ENCODE measurements at regions not wholly inside any gene's neighbourhood (a gene's known extent, or its start where the extent isn't known, plus 50 kb on each side); places are given as distances from the start of the nearest gene placed in this dataset.

DNA sequence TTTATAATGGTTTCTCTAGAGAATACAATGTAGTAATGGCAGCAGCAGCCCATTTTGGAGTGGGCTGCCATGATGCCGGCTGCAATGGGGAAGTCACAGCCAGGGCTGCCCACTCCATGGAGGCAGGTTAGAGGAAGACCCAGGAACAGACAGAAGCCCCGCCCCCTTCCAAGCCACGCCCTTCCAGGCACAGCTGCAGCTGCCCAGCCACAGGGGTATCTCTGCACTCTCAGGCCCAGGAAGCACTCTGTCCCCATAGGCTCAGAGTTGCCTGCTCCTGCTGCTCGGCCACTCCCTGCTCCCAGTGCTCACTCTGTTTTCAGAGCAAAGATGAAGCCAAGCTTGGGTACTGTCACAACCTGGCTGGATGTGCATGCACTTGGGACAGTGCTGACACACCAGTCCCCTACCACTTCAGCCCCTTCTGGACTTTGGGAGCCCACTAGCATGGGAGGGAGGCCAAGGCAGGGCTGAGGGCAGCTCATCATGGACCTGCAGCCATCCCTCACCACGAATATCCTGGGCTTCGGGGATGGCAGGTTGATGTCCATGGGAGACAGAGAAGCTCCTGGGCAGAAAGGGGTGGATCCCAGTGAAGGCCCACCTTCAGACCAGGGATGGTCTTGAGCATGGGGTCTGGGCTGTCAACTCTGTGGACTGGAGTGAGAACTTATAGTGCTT, 1224.2 kb downstream of the SLITRK5 start:
- Histone ChIP-seq H3K9ac (ENCODE audit: low read length) (no peak overlapping the region), H3K27ac (ENCODE audit: low read depth, low read length) (no peak overlapping the region), H3K4me2 (ENCODE audit: low read depth, low read length, poor library complexity, severe bottlenecking) (no peak overlapping the region), H3K79me2 (ENCODE audit: insufficient read depth, low read length) (no peaks in the 10 kb centered on the region), H3K4me3 (ENCODE audit: insufficient read depth, low read length, poor library complexity, severe bottlenecking) (no peak overlapping the region), H3K9me2 (replicated peaks; ENCODE audit: insufficient read depth, low read length) (no peaks in the 10 kb centered on the region), H2AFZ (ENCODE audit: low read depth, low read length, severe bottlenecking) (no peak overlapping the region), H3F3A (ENCODE audit: insufficient read depth) (no peaks in the 10 kb centered on the region), H3K36me3 (ENCODE audit: low read length) (no peaks in the 10 kb centered on the region), H3K27me3 (ENCODE audit: low read length) (no peaks in the 10 kb centered on the region), H4K20me1 (ENCODE audit: low read depth, low read length) (no peaks in the 10 kb centered on the region), H3K9me3 (ENCODE audit: insufficient read depth, low read length) (no peaks in the 10 kb centered on the region)
- no peak for TF ChIP-seq EZH2phosphoT487 (conservative IDR thresholded peaks at IDR 0.05; ENCODE audit: low read length)
- TF ChIP-seq, protein P1, sequence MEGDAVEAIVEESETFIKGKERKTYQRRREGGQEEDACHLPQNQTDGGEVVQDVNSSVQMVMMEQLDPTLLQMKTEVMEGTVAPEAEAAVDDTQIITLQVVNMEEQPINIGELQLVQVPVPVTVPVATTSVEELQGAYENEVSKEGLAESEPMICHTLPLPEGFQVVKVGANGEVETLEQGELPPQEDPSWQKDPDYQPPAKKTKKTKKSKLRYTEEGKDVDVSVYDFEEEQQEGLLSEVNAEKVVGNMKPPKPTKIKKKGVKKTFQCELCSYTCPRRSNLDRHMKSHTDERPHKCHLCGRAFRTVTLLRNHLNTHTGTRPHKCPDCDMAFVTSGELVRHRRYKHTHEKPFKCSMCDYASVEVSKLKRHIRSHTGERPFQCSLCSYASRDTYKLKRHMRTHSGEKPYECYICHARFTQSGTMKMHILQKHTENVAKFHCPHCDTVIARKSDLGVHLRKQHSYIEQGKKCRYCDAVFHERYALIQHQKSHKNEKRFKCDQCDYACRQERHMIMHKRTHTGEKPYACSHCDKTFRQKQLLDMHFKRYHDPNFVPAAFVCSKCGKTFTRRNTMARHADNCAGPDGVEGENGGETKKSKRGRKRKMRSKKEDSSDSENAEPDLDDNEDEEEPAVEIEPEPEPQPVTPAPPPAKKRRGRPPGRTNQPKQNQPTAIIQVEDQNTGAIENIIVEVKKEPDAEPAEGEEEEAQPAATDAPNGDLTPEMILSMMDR (IDR thresholded peaks at IDR 0.05; ENCODE audit: insufficient read depth, low read length, poor library complexity, severe bottlenecking) = no peak

DNA sequence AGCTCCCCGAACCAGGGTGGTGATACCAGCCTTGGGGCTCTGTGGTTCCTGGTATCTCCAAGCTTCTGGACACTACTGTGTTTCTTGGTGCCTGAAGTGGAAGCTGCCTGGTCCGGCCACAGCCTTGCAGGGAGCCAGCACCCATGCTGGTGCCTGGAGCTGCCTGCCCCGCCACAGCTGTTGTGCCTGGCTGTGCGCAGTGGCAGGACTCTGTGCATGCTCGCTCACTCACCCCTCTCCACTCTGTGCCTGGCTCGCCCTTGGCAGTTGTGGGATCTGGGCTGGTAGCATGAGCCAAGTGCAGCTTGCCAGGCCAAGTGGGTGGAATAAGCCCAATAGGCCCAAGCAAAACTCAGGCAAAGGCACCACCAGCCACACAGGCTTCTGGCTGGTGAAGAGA, 1225.3 kb downstream of the SLITRK5 start:
- TF ChIP-seq EZH2phosphoT487 (conservative IDR thresholded peaks at IDR 0.05; ENCODE audit: low read length) = no peak
- TF ChIP-seq, protein P1 (IDR thresholded peaks at IDR 0.05; ENCODE audit: insufficient read depth, low read length, poor library complexity, severe bottlenecking) = no peak
- H3K9me2 ChIP-seq (replicated peaks; ENCODE audit: insufficient read depth, low read length) = no peaks in the 10 kb centered on the region
- H2AFZ ChIP-seq (ENCODE audit: low read depth, low read length, severe bottlenecking) = no peak overlapping the region
- no peaks in the 10 kb centered on the region for H3K9me3 ChIP-seq (ENCODE audit: insufficient read depth, low read length)
- H4K20me1 ChIP-seq (ENCODE audit: low read depth, low read length) = no peaks in the 10 kb centered on the region
- no peak overlapping the region for H3K27ac ChIP-seq (ENCODE audit: low read depth, low read length)
- no peaks in the 10 kb centered on the region for H3F3A ChIP-seq (ENCODE audit: insufficient read depth)
- no peaks in the 10 kb centered on the region for H3K27me3 ChIP-seq (ENCODE audit: low read length)
- H3K79me2 ChIP-seq (ENCODE audit: insufficient read depth, low read length) = no peaks in the 10 kb centered on the region
- H3K4me3 ChIP-seq (ENCODE audit: insufficient read depth, low read length, poor library complexity, severe bottlenecking) = no peak overlapping the region
- no peak overlapping the region for H3K4me2 ChIP-seq (ENCODE audit: low read depth, low read length, poor library complexity, severe bottlenecking)
- no peak overlapping the region for H3K9ac ChIP-seq (ENCODE audit: low read length)
- H3K36me3 ChIP-seq (ENCODE audit: low read length) = no peaks in the 10 kb centered on the region

DNA sequence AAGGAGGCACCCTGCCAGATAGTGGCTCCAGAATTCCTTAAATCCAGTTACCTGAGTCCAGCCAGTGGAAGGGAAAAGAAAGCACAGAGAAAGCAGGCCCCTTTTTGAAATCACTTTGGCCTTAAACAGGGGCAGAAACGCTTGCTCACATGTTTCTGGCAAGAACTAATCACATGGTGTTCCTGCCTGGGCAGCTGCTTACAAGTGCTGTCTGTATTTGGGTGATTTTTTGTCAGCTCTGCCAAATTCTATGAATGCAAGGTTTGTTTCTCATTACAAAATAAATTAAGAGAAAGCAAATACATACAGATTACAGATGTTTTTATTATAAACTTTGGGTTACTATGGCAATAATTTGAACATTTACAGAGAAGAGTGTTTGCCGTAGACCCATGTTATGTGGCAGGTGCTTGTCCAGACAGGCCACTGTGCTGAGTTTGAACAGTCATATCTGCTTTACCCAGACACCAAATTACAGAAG, 1237.8 kb downstream of the SLITRK5 start:
- Histone ChIP-seq H3F3A (ENCODE audit: insufficient read depth) (no peaks in the 10 kb centered on the region), H3K9ac (ENCODE audit: low read length) (no peak overlapping the region), H3K9me3 (ENCODE audit: insufficient read depth, low read length) (peaks cover 3% of the 10 kb centered on the region; the same call in 1 of the 2 replicates), H4K20me1 (ENCODE audit: low read depth, low read length) (no peaks in the 10 kb centered on the region), H3K27ac (ENCODE audit: low read depth, low read length) (no peak overlapping the region), H3K4me3 (ENCODE audit: insufficient read depth, low read length, poor library complexity, severe bottlenecking) (no peak overlapping the region), H3K27me3 (ENCODE audit: low read length) (no peaks in the 10 kb centered on the region), H3K4me2 (ENCODE audit: low read depth, low read length, poor library complexity, severe bottlenecking) (no peak overlapping the region), H2AFZ (ENCODE audit: low read depth, low read length, severe bottlenecking) (no peak overlapping the region), H3K79me2 (ENCODE audit: insufficient read depth, low read length) (no peaks in the 10 kb centered on the region), H3K36me3 (ENCODE audit: low read length) (no peaks in the 10 kb centered on the region), H3K9me2 (replicated peaks; ENCODE audit: insufficient read depth, low read length) (no peaks in the 10 kb centered on the region)
- TF ChIP-seq, protein P1 (IDR thresholded peaks at IDR 0.05; ENCODE audit: insufficient read depth, low read length, poor library complexity, severe bottlenecking) = no peak
- TF ChIP-seq EZH2phosphoT487 (conservative IDR thresholded peaks at IDR 0.05; ENCODE audit: low read length) = no peak
